HG02678 (cell line): ENCODE measurements at regions not wholly inside any gene's neighbourhood (a gene's known extent, or its start where the extent isn't known, plus 50 kb on each side); places are given as distances from the start of the nearest gene placed in this dataset.
"Not testable (repeated sequence)": the region's sequence is repeated elsewhere in the genome, so short reads cannot be mapped to it uniquely, and the experiment has no call there.

Experiments used
- ATAC-seq: cut with Tn5 transposase; IDR thresholded peaks from one replicate; pipeline ENCODE4 v1.9.1; 2021; ENCODE audit warnings: mild to moderate bottlenecking, moderate library complexity; ENCODE audit not compliant: unreplicated experiment

DNA sequence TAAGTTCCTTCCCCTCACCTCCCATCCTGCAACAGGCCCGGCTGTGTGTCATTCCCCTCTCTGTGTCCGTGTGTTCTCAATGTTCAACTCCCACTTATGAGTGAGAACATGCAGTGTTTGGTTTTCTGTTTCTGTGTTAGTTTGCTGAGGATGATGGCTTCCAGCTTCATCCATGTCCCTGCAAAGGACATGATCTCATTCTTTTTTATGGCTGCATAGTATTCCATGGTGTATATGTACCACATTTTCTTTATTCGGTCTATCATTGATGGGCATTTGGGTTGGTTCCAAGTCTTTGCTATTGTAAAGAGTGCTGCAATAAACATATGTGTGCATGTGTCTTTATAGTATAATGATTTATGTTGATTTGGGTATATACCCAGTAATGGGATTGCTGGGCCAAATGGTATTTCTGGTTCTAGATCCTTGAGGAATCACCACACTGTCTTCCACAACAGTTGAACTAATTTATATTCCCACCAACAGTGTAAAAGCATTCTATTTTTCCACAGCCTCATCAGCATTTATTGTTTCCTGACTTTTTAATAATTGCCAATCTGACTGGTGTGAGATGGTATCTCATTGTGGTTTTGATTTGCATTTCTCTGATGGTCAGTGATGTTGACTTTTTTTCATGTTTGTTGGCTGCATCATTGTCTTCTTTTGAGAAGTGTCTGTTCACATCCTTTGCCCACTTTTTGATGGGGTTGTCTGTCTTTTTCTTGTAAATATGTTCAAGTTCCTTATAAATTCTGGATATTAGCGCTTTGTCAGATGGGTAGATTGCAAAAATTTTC is 174.1 kb upstream of the PHACTR1 start:
- not testable (repeated sequence) for ATAC-seq

DNA sequence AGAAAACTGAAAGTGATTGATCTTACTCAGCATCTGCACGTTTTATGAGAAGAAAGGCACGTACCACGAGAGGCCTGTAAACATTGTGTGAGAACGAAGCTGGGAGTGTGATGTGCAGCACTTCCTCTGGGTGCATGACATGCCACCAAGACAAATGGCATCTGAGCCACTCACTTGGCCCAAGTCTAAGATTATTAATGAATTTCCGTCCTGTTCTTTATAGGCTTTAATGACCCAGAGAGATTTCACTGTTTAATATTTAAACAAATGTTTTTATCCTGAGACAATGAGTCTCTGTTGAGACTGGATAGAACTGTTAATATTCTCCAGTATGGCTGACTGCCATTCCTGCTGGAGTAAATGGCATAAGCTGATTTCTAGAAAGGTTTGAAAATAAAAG is 172.6 kb upstream of the PHACTR1 start:
- ATAC-seq: no peak

DNA sequence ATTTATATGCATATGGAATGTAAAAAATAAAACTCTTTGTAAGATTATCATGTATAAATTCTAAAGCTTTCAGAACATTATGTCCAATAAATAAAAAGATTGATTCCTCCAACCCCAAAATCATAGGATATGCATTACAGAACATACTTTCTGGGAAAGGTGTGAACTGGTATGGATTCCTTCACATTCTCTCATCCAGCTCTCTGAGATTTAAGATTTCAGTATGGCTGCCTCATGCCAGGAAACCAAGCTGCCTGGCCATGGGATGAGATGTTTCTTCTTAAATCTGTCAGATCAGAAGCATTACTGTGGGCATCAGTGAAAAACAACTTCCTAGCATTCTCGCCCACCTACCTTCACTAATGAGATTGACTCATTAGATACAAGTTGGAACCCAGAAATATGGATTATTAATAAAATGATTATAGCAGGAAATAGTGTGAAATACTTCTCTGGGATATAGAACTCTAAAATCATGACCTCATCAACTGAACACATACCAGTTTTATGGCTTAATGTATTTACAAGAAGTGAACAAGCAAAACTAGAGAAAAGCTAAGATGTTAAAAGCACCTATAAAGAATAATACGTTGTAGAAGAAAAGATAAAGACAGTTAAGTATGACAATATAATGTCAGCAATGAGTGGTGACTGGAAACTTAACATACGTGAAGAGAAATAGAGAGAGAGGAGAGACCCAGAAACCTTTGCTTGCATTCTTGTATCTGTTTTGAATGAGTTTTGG is 171.6 kb upstream of the PHACTR1 start:
- ATAC-seq: no peak

DNA sequence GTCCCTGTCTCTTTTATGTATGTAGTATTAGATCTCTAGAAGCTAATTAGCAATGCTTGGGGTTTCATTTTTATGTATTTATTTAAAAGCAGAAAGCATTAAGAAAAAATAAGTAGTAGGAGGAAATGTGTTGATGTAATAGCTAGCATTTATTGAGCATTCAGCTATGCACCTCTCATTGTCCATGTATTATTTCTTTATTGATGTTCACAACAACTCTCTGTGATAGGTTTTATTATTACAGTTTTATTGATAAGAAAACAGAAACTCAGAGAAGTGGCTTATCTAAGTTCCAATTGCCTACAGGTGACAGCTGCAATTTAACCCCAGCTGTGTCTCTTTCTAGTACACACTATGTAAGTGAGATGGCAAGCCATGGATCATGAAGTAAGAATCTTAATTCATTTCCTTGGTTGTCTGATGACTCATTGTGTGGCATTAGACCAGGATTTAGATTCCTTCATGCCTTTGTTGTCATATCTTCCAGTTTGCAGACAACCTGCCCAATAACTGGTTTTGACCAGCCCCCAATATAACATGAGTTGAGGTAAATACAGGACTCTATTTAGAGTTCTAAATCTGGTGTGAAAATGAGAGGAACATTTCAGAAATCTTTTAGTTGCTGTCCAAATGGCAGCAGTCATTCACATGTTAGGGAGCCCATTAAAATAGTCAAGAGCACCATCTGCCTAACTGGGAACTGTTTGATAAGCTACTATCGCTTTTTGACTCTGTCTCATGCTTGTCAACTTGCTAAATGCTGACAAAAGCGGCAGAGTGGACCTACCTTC is 170.8 kb upstream of the PHACTR1 start:
- no peak for ATAC-seq

DNA sequence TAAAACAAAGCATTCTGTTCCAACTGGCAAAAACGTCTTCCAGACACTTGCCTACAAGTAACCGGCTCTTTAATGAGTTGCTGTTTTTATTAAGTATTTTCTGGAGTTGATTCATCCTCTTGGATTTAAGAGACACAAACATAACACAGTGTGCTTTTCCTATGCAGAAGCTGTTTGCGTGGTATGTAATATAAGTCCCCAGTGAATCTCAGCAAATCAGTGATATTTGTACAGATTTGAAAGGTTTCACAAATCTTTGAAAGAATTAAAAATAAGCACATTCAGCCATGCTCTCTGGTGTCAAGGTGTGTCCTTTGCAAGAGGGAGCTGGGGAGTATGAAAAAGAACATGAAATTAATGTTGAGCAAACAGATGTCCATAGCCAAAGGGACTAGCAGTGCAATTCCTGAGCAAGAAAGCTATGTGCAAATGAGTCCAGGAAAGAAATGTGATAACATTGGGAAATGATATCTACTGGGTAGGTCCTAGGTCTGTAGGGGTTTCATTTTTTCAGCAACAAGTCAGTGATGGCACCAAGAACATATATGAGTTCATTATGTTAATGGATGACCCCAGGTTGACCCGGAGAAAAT is 170.1 kb upstream of the PHACTR1 start:
- ATAC-seq: no peak

DNA sequence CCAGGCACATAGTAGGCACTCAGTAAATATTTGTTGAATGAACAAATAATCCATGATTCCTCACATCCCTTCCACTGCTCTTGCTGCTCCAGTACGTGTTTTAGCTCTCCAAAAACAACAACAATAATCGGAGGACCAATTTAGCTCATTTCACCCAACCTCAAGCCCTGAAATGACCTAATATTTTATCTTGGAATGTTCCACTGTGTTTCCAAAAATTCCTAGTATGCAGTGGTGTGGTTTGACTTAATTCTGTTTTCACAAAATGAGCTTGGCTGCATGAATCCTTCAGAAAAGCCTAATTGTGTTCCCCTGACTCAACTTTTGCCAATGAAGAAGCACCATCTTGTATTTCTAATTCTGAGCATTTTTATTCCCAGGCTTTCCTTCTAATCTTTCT is 168.0 kb upstream of the PHACTR1 start:
- ATAC-seq: no peak

DNA sequence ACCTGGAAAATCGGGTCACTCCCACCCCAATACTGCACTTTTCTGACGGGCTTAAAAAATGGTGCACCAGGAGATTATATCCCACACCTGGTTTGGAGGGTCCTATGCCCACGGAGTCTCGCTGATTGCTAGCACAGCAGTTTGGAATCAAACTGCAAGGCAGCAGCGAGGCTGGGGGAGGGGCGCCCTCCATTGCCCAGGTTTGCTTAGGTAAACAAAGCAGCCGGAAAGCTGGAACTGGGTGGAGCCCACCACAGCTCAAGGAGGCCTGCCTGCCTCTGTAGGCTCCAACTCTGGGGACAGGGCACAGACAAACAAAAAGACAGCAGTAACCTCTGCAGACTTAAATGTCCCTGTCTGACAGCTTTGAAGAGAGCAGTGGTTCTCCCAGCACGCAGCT is 167.1 kb upstream of the PHACTR1 start:
- not testable (repeated sequence) for ATAC-seq

DNA sequence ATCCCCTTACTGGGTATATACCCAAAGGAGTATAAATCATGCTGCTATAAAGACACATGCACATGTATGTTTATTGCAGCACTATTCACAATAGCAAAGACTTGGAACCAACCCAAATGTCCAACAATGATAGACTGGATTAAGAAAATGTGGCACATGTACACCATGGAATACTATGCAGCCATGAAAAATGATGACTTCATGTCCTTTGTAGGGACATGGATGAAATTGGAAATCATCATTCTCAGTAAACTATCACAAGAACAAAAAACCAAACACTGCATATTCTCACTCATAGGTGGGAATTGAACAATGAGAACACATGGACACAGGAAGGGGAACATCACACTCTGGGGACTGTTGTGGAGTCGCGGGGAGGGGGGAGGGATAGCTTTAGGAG is 161.7 kb upstream of the PHACTR1 start:
- not testable (repeated sequence) for ATAC-seq

DNA sequence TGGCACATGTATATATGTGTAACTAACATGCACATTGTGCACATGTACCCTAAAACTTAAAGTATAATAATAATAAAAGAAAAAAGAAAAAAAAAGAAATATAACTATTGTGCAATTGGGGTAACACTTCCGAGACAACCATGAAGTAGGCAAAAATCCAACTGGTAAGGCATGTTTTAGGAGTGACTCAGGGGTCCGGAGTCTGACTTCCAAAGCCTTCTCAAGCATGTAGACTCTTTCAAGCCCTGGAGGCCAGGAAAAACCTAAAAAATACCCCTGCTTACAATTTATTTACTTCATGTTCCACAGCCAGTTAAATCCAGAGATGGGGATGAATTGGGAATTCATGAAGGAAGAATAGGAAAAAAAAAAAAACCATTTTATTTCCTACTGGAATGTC is 161.3 kb upstream of the PHACTR1 start:
- ATAC-seq: no peak

DNA sequence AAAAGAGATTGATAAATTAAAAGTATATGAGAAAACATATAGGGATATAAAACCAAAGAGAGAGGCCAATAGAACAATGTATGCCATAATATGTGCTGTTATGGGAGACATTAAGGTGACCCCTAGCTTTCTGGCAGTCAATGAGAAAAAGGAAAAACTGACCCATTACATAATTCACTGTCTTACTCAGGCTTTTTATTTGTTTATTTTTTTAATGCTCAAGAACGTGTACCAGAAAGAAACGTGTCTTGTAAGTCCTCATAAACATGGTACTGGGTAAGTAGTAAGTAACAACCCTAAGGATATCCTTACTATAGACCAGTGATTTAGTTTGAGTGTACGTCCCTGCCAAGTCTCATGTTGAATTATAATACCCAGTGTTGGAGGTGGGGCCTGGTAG is 160.8 kb upstream of the PHACTR1 start:
- no peak for ATAC-seq

DNA sequence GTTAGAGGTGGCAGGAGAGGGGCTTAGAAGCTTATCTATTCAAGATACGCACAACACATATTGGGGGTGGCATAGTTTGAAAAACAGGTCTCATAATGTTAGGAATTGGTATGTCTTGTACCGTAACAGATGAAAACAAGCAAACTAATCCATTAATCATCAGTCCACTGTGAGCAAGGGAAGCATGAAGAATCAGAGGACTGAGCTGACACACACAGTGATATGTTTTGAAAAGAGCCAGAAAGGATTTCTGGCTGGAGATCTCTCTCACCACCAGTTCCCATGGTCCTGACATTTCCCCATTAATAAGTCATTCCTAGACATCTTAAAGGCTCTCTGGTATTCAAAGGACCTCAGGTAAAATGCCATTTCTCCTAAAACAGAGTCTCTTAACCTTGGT is 158.8 kb upstream of the PHACTR1 start:
- ATAC-seq: no peak

DNA sequence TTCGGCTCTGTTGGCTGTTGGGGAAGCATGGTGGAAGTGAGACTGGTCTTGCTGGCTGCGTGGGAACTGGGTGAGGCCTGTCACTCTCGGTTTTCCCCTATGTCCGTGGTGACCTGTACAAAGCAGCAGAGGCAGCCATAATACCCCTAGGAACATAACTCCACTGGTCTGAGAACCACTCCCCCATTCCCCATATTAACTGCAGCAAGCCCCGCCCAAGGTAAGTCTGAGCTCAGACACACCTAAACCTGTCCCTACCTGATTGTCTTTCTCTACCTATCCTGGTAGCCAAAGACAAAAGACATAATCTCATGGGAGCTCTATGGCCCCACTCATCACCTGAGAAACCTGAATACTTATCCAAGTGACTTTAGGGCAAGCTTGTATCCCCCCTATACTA is 156.3 kb upstream of the PHACTR1 start:
- ATAC-seq: no peak

DNA sequence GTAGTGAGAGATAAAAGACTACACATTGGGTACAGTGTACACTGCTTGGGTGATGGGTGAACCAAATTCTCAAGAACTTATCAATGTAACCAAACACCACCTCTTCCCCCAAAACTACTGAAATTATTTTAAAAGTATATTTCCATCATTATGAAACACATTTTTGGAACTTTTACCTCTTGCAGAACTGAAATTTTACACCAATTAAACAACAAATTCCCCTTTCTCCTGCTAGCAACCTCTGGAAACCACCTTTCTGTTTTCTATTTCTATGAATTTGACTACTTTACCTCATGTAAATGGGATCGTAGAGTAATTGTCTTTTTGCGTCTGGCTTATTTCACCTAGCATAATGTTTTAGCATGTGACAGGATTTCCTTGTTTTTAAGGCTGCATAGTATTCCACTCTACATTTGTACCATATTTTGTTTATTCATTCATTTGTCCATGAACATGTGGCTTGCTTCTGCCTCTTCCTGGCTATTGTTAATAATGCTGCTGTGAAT is 149.9 kb upstream of the PHACTR1 start:
- no peak for ATAC-seq

DNA sequence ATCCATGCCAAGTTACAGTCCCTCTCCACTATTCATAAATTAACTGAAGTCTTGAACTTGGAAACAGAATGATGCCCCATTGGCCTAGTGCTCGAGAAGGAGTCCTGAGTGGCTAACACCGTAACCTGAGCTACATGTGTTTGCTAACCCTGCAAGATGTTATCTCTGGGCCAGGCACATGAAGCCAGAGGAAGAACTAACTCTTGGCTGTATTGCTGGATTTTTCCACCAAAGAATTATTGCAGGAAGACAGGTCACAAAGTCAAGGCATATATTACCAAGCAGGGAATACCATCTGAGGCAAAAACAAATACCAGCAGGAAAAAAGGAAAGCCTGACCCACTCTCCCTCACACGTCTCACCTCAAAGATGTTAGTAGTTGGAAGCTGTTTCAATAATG is 148.9 kb upstream of the PHACTR1 start:
- no peak for ATAC-seq

DNA sequence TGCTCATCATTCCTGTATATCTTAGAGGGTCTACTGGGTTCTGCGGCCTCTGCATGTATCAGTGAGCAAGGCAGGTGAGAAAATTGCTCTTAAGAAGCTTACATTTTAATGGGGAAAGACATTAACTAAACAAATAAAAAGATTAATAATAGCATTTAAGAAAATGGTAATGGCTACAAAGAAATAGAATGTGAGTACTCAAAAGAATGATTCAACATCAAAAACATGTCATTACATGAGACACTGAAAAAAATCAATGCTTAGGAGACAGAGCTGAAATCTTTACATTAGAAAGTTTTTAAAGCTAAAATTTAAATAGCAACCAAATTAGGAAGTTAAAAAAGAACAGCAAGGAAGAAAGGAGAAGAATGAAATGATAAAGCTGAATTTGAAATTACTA is 146.9 kb upstream of the PHACTR1 start:
- no peak for ATAC-seq

DNA sequence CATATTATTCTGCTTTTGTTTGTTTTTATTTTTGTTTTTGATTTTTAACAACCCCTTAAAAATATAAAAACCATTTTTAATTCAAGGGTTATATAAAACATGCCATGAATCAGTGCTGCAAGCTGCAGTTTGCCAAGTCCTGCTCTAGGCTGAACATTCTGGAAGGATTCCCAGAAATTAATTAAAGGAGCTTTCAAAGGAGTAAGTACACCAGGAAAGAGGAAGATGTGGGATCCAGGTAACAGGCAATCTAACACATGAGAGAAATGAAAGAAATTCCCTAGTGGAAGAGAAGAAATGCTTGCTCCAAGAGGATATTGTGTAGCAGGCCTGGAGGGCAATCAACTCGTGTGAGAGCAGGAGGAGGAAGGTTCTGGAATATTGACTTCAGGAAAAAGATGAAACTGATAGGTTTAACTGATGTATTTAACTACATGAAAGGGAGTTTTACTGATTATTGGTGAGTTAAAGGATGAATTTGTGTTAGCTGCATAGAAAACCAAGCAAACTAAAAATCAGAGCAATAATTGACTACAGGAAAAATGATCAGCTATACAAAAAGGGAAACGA is 146.0 kb upstream of the PHACTR1 start:
- no peak for ATAC-seq

DNA sequence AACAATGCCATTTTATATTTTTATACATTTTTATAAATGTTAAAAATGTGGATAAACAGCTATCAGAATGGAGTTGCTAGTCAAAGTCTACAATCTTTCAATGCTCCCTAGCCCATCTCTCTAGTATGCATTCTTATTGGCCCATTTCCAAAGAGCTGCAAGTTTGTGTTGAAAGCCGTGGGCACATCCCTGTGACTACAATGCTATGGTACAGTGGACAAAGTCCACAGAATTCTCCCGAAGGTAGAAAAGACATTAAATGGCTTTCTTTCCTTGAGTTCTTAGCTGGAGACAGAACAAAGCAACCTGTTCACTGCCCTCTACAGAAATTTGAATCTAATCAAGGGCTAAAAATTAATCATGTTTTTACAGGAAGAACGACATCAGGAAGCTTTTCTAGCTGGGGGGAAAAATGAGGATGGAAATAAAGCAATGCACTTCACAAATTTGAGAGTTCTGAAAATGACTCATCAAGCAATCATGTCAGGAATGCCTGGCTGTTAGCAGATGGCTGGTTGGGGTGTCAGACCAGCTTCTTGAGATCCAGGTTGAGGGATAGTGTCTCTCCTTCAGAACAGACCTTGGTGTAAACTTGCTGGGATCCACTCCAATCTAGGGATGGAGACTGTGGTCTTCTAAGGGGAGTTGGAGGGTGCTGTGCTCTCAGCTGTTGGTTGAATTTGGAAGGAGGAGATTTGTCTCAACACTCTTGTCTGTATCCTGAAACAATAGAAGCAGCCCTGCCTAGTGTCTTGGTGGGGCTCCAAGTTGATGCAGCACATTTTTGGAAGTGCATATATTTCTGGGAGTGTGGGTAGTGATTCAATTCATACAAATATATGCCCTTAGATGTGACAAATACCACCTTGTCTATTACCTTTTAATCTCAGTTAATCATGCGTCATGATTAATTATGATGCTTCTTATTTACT is 143.4 kb upstream of the PHACTR1 start:
- ATAC-seq: no peak

DNA sequence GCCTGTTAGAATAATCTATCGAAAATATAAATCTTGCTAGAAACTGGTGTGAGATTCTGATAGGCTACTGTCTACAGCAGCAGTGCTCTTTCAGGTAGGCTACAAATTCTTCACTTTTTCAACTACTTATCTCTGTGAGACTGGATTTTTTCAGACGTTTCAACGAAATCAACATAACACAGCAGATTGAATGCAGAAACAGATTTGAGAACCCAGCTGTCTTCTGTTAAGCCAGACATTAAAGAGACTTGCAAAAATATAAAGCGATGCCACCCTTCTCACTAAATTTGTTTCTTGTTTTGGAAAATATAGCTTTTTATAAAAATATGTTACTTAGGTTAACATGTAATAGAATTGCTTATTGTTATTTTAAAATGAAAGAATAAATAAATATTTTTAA is 140.6 kb upstream of the PHACTR1 start:
- no peak for ATAC-seq

DNA sequence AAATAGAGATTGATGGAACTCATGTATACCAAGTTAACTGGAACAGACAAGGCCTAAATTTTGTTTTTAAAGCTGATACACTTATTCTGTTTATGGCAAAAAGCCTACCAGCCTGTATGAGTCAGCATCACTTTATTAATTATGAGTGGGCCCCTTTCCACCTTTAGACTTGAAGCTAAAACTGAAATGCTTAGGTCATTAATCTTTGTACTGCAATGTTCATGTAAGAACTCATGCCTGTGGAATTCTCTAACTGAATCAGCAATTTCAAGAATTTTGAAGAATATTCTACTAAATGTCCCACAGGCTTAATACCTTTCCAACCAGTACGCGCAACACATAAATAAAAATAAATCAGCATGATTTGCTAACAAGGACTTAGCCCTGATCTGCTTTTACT is 140.2 kb upstream of the PHACTR1 start:
- ATAC-seq: no peak
